Body of pancreas (tissue), 4 donors: ENCODE measurements at regions not wholly inside any gene's neighbourhood (a gene's known extent, or its start where the extent isn't known, plus 50 kb on each side); places are given as distances from the start of the nearest gene placed in this dataset.

Source experiments
- POLR2A ChIP-seq, 3 donors: fragments of 450-650 bp; IDR thresholded peaks; one replicate each; pipeline ENCODE4 v1.6.1; 2016; ENCODE audit warnings: antibody characterized with exemption in 3 of 3, mild to moderate bottlenecking in 2 of 3
- TF ChIP-seq, protein P1 (sequence below), 7 experiments: fragments of 450-650 bp in 4 of 7; fragments of 200-600 bp in 3 of 7; sonication (generic) in 3 of 7; IDR thresholded peaks; one replicate each; pipeline ENCODE4 v1.5.1; 2016 to 2019; ENCODE audit warnings: antibody characterized with exemption in 7 of 7

GRCh38 chr2:145524303-145524702 is 1004.4 kb upstream of the ZEB2 start:
- TF ChIP-seq, protein P1, sequence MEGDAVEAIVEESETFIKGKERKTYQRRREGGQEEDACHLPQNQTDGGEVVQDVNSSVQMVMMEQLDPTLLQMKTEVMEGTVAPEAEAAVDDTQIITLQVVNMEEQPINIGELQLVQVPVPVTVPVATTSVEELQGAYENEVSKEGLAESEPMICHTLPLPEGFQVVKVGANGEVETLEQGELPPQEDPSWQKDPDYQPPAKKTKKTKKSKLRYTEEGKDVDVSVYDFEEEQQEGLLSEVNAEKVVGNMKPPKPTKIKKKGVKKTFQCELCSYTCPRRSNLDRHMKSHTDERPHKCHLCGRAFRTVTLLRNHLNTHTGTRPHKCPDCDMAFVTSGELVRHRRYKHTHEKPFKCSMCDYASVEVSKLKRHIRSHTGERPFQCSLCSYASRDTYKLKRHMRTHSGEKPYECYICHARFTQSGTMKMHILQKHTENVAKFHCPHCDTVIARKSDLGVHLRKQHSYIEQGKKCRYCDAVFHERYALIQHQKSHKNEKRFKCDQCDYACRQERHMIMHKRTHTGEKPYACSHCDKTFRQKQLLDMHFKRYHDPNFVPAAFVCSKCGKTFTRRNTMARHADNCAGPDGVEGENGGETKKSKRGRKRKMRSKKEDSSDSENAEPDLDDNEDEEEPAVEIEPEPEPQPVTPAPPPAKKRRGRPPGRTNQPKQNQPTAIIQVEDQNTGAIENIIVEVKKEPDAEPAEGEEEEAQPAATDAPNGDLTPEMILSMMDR (IDR thresholded peaks at IDR 0.05), result no peak
- TF ChIP-seq POLR2A (IDR thresholded peaks at IDR 0.05), result no peak
